GM08714 (cell line): ENCODE measurements at regions not wholly inside any gene's neighbourhood (a gene's known extent, or its start where the extent isn't known, plus 50 kb on each side); places are given as distances from the start of the nearest gene placed in this dataset.
"Not testable (repeated sequence)": the region's sequence is repeated elsewhere in the genome, so short reads cannot be mapped to it uniquely, and the experiment has no call there.

Experiments
- H3K4me3 ChIP-seq: fragments of 200-500 bp; sonication (Bioruptor generic); 2 replicates; pipeline ENCODE4 v1.5.1; 2014; ENCODE audit warnings: mild to moderate bottlenecking, low read length, inconsistent platforms
- ZNF274 ChIP-seq: IDR thresholded peaks from 2 replicates; pipeline ENCODE4 v1.6.1; 2012; ENCODE audit warnings: mild to moderate bottlenecking, low read depth, low read length

GRCh38 chr18:39223283-39223682 is 1657.7 kb upstream of the CELF4 start:
- no peak overlapping the region for H3K4me3 ChIP-seq
- TF ChIP-seq ZNF274: no peak

- no peak for TF ChIP-seq ZNF274
- no peak overlapping the region for H3K4me3 ChIP-seq
Measured at GRCh38 chr18:39215920-39216319, 1650.3 kb upstream of the CELF4 start.

GRCh38 chr18:39211461-39211860 is 1645.9 kb upstream of the CELF4 start:
- H3K4me3 ChIP-seq: no peak overlapping the region
- TF ChIP-seq ZNF274: no peak

GRCh38 chr18:39209173-39209572 is 1643.6 kb upstream of the CELF4 start:
- H3K4me3 ChIP-seq: no peak overlapping the region
- no peak for TF ChIP-seq ZNF274

- TF ChIP-seq ZNF274: no peak
- no peak overlapping the region for H3K4me3 ChIP-seq
Measured at GRCh38 chr18:39208729-39209128, 1643.1 kb upstream of the CELF4 start.

GRCh38 chr18:39208190-39208589 is 1642.6 kb upstream of the CELF4 start:
- H3K4me3 ChIP-seq: no peak overlapping the region
- no peak for TF ChIP-seq ZNF274

- H3K4me3 ChIP-seq: not testable (repeated sequence)
Measured at GRCh38 chr18:39206398-39207103, 1641.0 kb upstream of the CELF4 start.

- H3K4me3 ChIP-seq: no peak overlapping the region
- no peak for TF ChIP-seq ZNF274
Measured at GRCh38 chr18:39205565-39206195, 1640.1 kb upstream of the CELF4 start.

- no peak overlapping the region for H3K4me3 ChIP-seq
- TF ChIP-seq ZNF274: no peak
Measured at GRCh38 chr18:39200153-39200552, 1634.6 kb upstream of the CELF4 start.

- TF ChIP-seq ZNF274: no peak
- H3K4me3 ChIP-seq: no peak overlapping the region
Measured at GRCh38 chr18:39199231-39199855, 1633.7 kb upstream of the CELF4 start.

- H3K4me3 ChIP-seq: no peak overlapping the region
- no peak for TF ChIP-seq ZNF274
Measured at GRCh38 chr18:39198376-39198775, 1632.8 kb upstream of the CELF4 start.

- TF ChIP-seq ZNF274: no peak
Measured at GRCh38 chr18:39191931-39192330, 1626.3 kb upstream of the CELF4 start.

GRCh38 chr18:39191058-39191457 is 1625.5 kb upstream of the CELF4 start:
- H3K4me3 ChIP-seq: no peak overlapping the region
- TF ChIP-seq ZNF274: no peak

More at GRCh38 chr18:39191931-39192330, 1626.3 kb upstream of the CELF4 start:
- H3K4me3 ChIP-seq: no peak overlapping the region

- no peak overlapping the region for H3K4me3 ChIP-seq
- no peak for TF ChIP-seq ZNF274
Measured at GRCh38 chr18:39190508-39190907, 1624.9 kb upstream of the CELF4 start.

- H3K4me3 ChIP-seq: no peak overlapping the region
- no peak for TF ChIP-seq ZNF274
Measured at GRCh38 chr18:39188278-39188677, 1622.7 kb upstream of the CELF4 start.
